GM19468 (cell line): ENCODE measurements at regions not wholly inside any gene's neighbourhood (a gene's known extent, or its start where the extent isn't known, plus 50 kb on each side); places are given as distances from the start of the nearest gene placed in this dataset.

Source experiments
- ATAC-seq: cut with Tn5 transposase; IDR thresholded peaks from one replicate; pipeline ENCODE4 v1.9.1; 2021; ENCODE audit warnings: mild to moderate bottlenecking, moderate library complexity, moderate number of reproducible peaks; ENCODE audit not compliant: unreplicated experiment; ENCODE audit errors: extremely low read depth

DNA sequence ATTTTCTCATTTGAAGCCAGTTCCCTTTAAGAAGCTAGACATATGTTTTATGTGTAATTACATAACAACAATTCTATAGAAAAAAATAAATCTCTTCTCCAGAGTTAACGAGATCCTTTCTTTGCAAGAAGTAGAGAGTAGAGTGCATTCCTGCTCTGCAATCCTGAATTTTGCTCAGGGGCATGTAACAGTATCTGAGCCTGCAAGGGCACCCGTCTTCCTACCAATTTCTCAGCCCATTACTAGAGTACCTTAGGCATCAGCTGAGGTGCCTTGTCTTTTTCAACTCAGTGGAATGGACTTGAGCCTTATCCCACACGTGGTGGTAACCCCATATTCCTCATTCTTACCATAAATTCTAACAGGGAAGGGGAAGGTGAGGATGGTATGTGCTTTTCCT lies 205.9 kb downstream of the IKZF2 start:
- no peak for ATAC-seq

DNA sequence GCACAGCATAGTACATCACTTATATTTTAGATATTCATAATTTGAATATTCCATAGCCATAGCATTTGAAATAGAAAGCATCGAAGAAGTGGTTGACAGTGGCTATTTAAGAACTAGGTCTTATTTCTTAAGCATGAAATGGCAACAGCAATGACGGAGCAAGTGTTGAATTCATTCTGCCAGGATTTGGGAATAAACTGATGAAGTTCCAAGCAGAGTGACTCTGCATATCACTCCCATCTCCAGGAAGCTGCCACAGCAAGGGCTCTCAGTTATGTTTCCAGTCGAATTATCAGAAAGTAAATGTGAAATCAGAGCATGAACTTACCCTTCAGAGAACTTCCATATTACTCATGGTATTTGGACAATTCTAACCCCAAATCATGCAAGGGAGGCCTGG lies 208.1 kb downstream of the IKZF2 start:
- ATAC-seq, result no peak

DNA sequence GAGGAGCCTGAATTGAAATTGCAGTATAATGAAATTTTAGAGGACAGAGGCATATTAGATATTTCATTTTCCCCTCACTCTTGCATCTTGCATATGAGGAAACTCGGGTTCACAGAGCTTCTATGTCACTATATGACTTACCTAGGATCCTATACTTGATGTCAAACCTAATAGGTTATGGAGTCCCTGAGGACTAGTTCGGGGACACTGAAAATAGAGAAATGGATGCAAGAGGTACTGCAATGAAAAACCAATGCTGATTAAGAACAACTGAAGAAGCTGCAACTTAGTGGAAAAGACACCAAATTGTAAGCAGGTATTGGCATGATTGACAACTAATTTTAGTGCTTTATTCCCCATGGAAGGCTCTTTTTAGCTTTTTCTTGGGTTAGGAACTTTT lies 210.1 kb downstream of the IKZF2 start:
- no peak for ATAC-seq

DNA sequence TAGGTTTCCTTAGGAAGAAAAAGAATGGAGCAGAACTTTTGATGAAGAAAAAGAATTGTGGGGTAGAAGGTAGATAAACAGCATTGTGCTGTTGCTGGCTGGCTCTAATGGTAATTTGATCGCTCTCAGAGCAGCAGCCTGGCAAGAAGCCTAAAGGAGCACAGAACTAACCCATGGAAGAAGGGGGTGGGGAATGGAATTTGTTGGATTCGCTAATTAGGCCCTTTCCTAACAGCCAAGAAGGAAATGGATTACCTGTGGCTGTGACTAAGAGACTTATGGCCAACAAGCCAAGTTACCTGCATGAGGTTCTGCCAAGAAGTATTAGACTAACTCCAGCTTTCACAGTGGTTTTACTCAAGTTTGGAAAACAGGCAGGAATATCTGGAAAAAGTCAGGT lies 210.6 kb downstream of the IKZF2 start:
- ATAC-seq, result no peak

DNA sequence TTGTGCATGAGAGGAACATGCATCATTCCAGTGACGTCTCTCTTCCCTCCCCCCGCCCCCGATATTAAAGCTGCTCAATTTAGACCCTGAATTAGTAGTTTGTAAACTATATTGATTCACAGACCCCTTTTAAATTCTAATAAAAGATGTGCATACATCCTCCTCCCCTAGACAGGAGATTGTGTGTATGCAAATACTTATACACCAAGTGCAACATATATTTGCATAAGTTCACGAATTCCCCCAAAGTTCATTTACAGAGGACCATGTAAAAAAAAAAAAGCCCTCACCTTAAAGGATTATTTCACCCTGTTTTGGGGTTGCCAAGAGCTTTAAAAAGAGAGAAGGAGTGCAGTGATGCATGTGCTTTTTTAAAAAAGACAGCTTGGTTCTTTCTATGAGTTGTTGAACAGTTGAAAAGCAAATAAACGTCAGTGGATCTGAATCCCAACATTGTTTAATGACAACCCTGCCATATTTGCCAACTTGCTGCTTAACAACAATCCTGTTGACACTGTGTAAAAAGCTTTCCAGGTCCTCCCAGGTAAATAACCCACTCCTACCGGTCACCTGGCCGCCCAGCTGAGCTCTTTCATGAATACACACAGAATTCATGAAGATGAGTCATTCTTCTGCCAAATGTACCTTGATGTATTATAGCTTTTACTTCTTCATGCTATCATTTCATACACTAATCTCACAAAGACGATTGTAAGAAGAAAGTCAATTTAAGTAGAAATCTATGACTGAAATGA lies 211.5 kb downstream of the IKZF2 start:
- ATAC-seq, result no peak

DNA sequence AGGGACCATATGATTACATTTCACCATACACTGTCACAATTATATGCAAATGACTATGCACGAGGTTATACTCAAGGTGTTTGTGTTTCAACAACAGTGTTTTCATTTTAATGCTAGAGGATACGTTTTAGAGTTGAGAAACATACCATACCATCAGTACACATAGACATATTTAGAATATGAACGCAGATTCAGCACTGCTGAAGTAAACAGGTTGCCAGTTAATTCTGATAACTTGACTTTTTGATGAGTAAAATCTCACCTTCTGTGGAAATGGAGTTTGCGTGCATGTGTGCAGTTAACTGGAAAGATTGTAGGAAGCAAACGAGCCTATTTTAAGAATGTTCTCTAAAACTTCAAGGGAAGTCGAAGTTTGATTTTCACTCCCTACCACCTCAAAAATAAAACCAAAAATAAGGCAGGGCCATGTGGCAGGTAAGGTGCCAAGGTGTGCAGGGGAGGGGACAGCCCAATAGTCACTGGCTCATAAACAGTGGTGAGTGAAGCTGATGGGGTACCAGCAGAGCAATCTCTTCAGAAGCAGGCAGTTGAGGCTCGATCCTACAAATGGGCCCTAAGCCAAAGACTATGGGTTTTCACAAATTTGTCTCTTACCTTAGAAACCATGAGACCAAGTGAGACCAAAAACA lies 213.1 kb downstream of the IKZF2 start:
- no peak for ATAC-seq

DNA sequence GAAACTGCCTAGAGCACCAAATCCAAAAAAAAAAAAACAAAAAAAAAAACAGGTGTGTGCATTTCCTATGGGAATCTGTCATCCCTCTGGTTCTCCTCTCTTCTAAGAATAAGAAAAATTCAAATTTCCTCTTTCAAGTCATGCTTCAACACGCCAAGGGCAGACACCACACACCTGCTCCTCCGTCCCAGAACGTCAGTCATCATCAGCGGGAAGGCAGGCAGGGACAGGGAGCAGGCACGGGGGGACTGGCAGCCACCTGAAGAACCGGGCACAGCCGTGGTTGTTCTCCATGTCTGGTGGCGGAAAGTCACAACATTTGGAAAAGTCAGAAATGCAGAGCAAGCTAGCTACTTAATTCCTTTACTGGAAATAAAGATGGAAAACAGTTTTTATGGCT lies 214.8 kb downstream of the IKZF2 start:
- ATAC-seq, result no peak

DNA sequence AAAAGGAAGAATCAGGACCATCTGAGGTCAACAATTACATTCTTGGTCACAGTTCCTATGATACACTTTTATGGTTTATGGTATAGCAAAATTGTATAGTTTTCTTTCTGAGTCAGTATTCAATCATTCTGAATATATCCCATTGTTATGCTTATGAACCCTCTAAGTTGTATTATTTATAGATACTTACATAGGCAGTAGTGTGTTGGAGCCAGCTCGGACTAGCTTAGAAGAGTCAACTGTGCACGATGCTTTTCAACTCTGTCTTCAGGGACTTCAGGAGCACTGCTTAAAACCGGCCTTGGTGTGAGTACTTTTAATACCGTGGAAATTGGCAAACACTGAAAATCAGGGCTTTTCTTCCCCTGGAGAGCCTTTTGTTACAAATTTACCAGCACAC lies 215.7 kb downstream of the IKZF2 start:
- no peak for ATAC-seq

DNA sequence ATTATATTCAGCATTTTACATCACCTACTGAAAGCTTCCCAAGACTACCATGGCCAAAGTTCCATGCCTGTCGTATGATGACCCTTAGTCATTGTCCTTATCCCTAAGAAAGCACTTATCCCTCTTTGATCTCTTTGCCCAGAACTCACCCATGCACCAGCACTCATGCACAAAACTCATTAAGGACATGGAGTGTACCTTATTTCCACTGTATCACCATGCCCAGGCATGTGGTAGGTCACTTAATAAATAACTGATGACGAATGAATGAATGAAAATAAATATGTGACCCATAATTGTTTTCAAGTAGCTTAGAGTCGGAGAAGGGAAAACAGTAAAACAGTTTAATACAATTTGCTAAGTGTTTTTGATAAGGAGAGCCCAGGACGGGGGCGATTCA lies 220.1 kb downstream of the IKZF2 start:
- no peak for ATAC-seq

DNA sequence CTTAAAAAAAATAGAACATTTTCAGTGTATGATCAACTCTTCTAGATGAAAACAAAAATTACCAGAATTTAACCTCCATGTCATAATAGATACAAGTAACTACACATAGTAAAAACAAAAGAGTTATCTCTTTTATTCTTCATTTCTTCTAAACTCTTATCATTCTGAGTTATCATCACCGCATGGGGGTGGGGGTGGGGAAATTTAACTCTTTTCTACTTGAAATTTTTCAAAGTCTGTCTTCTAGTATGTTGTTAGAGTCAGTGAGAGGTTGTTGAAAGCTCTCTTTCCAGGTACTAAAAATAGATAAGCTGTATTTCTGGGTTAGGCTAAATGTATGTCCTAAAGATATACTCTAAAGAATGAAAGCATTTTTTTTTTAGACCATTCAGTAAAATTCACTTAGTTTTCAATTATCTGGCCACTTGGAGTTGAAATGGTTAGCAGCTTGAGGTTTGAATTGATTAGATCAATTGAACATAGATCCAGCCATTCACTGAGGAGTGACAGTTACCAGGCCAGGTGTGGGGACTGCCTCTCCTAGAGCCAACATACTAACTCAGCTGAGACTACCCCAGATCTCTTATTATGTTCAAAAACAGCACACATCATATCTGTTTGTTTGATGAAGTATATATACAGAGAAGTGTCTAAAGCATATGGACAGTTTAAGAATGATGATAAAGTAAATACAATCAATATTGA lies 220.7 kb downstream of the IKZF2 start:
- no peak for ATAC-seq

DNA sequence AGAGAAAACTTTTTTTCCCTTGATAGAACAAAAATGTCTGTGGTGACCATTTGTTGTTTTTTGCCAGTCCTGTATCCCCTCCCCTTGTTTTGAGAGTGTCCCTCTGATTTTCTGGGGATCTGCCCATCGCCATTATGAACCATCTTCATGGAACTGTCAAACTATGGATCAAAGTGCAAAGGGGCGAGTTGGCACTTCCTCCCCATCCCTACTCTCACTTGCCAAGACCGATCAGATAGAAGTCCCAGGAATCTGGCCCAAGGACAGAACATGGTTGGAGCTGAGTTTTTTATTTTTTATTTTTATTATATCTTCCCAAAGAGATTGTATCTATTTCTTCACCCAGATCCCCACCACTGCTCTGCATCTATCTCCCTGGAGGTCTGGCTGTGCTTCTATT lies 221.4 kb downstream of the IKZF2 start:
- no peak for ATAC-seq

DNA sequence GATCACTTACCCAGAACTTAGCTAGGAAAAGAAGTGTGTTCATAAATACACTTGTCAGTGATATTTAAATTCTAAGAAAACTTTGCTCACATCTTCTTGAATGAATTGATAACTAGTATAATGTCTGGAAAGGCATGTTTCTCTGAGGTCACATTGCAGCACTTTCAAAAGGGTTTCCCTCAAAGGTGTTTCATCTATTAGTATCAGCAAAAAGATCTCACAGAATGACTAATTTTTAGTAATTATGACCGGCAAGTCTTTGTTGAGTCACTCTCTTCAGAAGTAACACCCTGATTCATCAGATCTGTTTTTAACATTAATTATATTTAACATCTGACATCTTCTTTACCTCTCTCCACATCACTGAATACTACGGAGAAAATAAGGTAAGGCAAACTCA lies 222.3 kb downstream of the IKZF2 start:
- ATAC-seq, result no peak

DNA sequence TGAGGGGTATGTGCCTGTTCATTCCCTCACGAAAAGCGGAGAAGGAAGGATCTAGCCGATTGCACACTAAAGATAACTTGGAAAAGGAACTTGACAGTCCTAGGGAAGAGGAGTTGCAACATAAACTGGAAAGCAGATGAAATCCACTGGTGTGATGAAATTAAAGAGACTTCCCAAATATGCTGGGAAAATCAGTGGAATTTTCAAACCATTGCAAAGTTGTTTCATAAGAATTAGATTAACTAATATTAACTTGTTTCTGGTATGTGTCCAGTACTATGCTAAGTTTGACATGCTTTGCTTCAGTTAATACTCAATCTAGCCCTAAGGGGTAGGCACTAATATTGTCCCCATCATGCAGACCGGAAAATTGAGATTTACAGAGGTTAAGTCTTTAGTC lies 222.7 kb downstream of the IKZF2 start:
- no peak for ATAC-seq

DNA sequence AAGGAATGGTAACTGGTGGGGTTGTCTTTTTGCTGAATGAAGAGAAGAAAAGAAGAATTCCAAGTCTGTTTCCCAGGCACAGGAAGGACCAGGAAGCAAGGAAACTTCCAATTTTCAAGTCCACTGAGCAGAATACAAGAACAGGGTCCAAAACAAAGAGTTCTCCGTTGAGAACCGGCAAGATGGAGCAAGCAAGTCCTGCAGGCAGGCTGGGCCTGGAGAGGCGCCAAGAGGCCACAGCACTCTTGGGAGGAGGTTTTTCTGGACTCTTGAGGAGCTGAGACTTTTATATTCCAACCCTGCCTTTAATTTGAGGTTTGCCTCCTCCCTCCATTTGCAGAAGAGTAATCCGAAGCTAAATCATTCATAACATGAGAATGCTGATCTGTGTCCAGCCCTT lies 224.5 kb downstream of the IKZF2 start:
- no peak for ATAC-seq

DNA sequence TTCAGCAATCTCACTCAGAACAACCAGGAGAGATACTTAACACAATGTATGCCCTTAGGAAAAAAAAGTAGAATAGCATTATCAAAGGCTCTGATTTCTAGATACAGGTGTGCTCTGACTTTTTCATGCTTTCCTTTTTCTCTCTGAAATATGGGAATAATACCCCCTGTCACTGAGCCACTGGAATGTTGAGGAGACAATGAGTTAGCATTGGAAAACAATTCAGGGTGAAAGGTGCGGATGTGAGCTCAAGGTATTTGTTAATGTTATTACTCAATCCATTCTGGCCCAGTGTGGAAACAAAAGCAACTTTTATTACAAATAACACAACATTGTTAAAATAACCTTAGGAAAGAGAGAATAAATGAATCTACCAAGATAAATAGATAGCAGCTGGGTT lies 228.0 kb downstream of the IKZF2 start:
- ATAC-seq, result no peak

DNA sequence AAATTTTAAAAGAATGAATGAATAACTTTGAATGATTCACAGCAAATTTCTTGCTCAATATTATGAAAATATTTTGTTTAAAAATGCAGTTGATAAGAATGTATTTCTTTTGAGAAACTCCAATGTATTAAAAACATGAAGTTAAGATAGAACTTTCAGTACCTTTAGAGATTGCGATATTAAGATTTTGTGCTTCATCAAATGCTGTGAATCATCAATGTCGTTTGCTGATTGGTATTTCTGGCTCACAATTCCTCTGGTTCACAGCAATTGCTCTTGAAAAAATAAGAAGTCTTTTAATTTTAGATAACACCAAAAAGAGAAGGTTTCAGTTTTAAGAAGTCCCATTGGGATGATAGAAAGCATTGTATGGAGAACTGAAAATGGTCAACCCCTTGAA lies 228.7 kb downstream of the IKZF2 start:
- ATAC-seq, result no peak

DNA sequence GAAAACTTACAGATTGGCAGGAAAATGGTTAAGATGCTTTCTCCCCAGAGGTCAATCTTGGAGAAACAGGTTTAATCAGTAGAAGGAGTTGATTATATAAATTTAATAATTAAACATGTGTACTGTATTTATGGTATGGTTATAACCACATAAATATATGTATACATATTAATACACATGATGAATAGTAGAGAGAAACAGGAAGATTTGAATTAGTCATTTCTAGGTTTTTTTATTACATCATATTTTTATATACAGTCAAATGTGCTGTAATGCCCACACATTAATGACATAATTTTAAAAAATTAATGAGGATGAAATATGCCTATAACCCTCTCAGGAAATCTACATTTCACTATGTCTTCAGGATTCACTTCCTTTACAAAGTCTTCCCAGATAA lies 229.7 kb downstream of the IKZF2 start:
- ATAC-seq, result no peak

DNA sequence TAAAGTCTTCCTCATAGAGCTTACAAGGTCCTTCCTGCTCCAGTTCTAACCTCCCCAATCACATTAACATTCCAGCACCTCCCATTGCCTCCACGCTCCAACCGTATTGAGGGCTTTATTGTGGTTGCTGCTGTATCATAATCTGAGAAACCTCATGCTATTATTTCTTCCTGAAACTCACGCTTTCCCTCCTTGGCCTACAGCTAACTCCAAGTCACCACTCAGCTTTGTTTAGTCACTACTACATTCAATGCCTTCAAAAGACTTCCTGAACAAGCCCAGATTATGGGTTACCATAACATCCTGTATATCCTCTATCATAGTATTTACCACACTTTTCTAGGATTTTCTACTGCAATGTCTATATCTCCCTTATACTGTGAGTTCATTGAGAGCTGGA lies 230.4 kb downstream of the IKZF2 start:
- no peak for ATAC-seq

DNA sequence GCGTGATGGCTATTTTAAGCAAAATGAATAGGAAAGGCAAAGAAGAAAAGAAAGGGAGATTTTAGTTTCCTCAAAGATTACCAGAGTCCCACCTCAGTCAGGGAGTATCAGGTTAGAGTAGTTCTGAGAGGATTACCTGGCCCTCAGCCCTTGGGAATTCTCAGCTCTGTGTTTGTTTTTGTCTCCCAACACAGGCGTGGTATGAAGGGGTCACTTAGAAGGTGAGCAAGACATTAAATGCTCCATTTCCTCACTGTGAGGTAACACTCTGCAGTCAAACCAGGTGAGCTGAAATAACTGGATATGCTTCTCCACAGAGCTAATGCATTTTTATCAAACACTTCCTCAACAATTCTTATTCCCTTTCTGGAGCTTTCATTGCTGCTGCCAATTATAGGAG lies 232.2 kb downstream of the IKZF2 start:
- no peak for ATAC-seq

DNA sequence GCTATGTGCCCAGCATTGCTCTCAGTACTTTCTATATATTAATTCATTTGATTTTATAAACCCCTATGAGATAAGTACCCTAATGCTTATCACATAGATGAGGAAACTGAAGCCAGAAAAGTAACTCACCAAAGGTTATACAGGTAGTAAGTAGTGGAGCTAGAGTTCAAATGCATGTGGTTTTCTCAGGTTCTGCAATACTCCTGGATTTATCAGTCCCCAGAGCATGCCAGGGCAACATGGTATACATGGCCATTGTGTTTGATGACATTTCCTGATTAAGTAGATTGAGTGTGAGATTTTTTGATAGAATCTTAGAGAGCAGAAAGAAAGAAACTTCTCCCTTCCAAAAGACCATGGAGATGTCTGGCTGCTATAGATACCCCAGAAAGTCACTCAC lies 233.1 kb downstream of the IKZF2 start:
- ATAC-seq, result no peak

DNA sequence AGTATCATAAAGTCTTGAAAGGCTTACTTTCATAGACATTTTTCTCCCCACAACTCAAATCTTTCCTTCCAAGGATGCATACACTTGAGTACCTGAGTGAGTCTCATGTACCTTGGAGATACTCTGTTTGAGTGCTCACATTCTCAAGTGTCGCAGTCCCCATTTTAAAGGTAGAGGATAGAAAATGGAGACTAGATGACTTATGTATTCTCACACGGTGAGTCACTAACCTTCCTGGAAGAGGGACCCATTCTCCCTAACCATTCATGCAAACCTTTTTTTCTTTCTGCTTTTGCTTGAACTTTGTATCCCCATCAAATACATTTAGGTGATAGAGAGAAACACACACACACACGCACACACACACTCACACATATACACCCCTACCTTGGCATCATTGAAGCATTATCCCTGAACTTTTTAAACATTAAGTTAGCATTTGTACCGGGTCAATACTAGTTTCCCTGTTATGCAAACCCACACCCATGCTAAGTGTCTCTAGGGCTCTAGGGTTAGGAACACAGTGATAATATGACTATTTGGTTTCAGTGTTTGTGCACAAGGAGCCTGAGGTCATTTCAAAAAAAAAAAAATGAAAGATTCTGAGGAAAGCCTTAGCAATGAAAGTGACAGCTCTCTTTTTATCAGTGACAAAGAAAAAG lies 236.2 kb downstream of the IKZF2 start:
- no peak for ATAC-seq
